ENCODE measurements at regions not wholly inside any gene's neighbourhood (a gene's known extent, or its start where the extent isn't known, plus 50 kb on each side); places are given as distances from the start of the nearest gene placed in this dataset.

DNA sequence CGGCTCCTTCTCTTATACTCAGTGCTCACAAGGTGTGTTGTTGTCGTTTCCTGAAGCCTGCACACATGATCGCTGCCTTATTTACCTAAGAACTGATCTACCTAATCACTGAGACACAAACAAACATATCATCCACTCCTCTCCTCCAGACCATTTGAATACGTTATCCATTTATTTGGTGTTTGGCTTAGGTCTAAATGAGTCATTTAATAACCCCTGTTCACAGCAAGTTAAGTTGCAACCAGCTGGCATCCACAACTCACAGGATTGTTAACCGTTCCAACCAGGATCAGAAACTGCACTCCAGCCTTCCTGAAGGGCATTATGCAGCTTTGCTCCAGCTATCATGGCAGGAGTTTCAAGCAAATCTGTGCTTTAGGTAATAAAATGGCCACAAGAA, 511.1 kb upstream of the MAP3K7 start:
- H4K20me1 ChIP-seq (ENCODE audit: insufficient read depth): no peaks in the 10 kb centered on the region
- no peak overlapping the region for H3K27ac ChIP-seq (ENCODE audit: low read length)
- no peak for TF ChIP-seq RAD21 (conservative IDR thresholded peaks at IDR 0.05)
- H3K4me3 ChIP-seq (ENCODE audit: low read length): no peak overlapping the region
- no peaks in the 10 kb centered on the region for H3K9me2 ChIP-seq (ENCODE audit: insufficient read depth, low read length)
- H3K79me2 ChIP-seq (replicated peaks; ENCODE audit: insufficient read depth, low read length): no peaks in the 10 kb centered on the region
- H3K36me3 ChIP-seq (ENCODE audit: insufficient read depth, low read length): no peaks in the 10 kb centered on the region
- H3K27me3 ChIP-seq (ENCODE audit: insufficient read depth, low read depth, low read length): no peaks in the 10 kb centered on the region
- H3K4me2 ChIP-seq (ENCODE audit: low read length): no peak overlapping the region
- H3F3A ChIP-seq (ENCODE audit: insufficient read depth, low read length, poor library complexity, severe bottlenecking): no peaks in the 10 kb centered on the region
- no peak overlapping the region for H2AFZ ChIP-seq (ENCODE audit: low read depth, low read length)
- no peak overlapping the region for H3K9ac ChIP-seq (ENCODE audit: low read length)
- no peaks in the 10 kb centered on the region for H3K9me3 ChIP-seq (ENCODE audit: low read length)

DNA sequence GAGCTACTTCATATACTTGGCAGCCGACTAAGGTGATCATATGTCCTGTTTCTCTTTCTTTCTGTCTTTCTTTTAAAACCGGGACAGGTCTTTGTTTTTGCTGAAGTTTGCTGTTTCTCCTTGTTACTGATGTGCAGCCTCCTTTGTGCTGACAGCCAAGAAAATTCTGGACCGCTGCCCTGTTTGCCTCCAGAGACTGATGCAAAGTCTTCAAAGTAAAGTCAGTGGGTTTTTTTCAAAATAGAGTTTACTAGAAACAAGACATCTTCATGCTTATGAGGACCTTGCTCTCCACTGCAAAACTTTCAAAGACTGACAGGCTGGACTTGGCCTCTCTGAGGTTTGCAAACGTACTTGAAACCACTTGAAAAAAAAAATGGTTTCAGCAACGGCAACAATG, 510.5 kb upstream of the MAP3K7 start:
- Histone ChIP-seq H4K20me1 (ENCODE audit: insufficient read depth) (no peaks in the 10 kb centered on the region), H3K27ac (ENCODE audit: low read length) (no peak overlapping the region), H3K36me3 (ENCODE audit: insufficient read depth, low read length) (no peaks in the 10 kb centered on the region), H3K79me2 (replicated peaks; ENCODE audit: insufficient read depth, low read length) (no peaks in the 10 kb centered on the region), H3K27me3 (ENCODE audit: insufficient read depth, low read depth, low read length) (no peaks in the 10 kb centered on the region), H3K9me3 (ENCODE audit: low read length) (no peaks in the 10 kb centered on the region), H3K4me3 (ENCODE audit: low read length) (no peak overlapping the region), H2AFZ (ENCODE audit: low read depth, low read length) (no peak overlapping the region), H3F3A (ENCODE audit: insufficient read depth, low read length, poor library complexity, severe bottlenecking) (no peaks in the 10 kb centered on the region), H3K9ac (ENCODE audit: low read length) (no peak overlapping the region), H3K9me2 (ENCODE audit: insufficient read depth, low read length) (no peaks in the 10 kb centered on the region), H3K4me2 (ENCODE audit: low read length) (no peak overlapping the region)
- TF ChIP-seq, protein P1, sequence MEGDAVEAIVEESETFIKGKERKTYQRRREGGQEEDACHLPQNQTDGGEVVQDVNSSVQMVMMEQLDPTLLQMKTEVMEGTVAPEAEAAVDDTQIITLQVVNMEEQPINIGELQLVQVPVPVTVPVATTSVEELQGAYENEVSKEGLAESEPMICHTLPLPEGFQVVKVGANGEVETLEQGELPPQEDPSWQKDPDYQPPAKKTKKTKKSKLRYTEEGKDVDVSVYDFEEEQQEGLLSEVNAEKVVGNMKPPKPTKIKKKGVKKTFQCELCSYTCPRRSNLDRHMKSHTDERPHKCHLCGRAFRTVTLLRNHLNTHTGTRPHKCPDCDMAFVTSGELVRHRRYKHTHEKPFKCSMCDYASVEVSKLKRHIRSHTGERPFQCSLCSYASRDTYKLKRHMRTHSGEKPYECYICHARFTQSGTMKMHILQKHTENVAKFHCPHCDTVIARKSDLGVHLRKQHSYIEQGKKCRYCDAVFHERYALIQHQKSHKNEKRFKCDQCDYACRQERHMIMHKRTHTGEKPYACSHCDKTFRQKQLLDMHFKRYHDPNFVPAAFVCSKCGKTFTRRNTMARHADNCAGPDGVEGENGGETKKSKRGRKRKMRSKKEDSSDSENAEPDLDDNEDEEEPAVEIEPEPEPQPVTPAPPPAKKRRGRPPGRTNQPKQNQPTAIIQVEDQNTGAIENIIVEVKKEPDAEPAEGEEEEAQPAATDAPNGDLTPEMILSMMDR (IDR thresholded peaks at IDR 0.05; ENCODE audit: poor library complexity, severe bottlenecking): no peak

DNA sequence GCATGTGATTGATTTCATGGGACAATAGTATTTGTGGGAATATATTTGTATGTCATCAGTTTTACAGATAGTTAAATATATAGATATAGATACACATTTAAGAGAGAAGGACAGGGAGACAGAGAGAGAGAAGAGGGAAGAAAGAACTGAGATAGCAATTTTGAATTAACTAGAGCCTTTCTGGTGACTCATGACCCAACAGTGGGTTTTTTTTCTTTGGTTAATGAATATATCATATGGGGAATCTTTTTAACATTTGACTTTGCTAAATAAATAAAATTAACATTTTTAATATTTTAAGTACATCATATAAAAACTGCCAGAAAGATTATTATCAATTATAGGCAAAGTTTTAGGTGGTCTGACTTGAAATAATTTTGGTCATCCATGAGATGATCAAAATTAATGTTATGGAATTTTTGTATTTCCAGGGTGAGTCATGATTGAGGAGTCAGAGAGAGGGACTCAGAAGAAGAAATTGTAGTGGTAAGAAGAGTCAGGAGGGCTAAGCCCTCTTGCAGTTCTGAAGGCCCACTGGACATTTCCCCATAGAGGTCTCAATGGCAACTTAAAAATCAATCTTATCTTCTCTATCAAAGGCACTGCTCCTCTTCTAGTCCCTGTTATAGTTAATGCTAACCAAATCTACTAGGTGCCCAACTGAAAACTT, 508.1 kb upstream of the MAP3K7 start:
- Histone ChIP-seq H3K27ac (ENCODE audit: low read length) (no peak overlapping the region), H3K27me3 (ENCODE audit: insufficient read depth, low read depth, low read length) (no peaks in the 10 kb centered on the region), H3K9ac (ENCODE audit: low read length) (no peak overlapping the region), H3K4me3 (ENCODE audit: low read length) (no peak overlapping the region), H4K20me1 (ENCODE audit: insufficient read depth) (no peaks in the 10 kb centered on the region), H3F3A (ENCODE audit: insufficient read depth, low read length, poor library complexity, severe bottlenecking) (no peaks in the 10 kb centered on the region), H2AFZ (ENCODE audit: low read depth, low read length) (no peak overlapping the region), H3K79me2 (replicated peaks; ENCODE audit: insufficient read depth, low read length) (no peaks in the 10 kb centered on the region), H3K9me3 (ENCODE audit: low read length) (no peaks in the 10 kb centered on the region), H3K9me2 (ENCODE audit: insufficient read depth, low read length) (no peaks in the 10 kb centered on the region), H3K4me2 (ENCODE audit: low read length) (no peak overlapping the region), H3K36me3 (ENCODE audit: insufficient read depth, low read length) (no peaks in the 10 kb centered on the region)
- TF ChIP-seq EZH2 (IDR thresholded peaks at IDR 0.05; ENCODE audit: borderline replicate concordance, insufficient read depth, low read length, poor library complexity, severe bottlenecking) (no peak), TAF1 (IDR thresholded peaks at IDR 0.05; ENCODE audit: low read depth) (no peak)

DNA sequence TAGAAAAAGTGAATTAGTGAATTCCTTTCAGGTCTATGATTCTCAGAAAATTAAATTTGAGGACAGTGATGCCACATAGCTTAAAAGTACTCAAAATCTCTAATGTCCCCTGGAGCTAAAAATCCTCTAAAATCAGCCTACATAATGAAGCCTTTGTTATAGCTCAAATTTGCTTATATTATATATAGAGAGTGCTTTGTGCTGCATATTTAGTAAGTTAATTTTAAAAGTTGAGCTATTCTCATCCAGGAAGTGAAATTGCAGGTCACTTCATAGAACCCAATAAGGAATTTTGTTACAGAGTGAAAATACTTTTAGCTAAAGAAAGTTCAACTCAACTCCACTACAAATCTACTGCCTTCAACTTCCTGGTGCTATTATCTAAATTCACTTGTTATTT, 507.5 kb upstream of the MAP3K7 start:
- Histone ChIP-seq H3K4me3 (ENCODE audit: low read length) (no peak overlapping the region), H3K9me2 (ENCODE audit: insufficient read depth, low read length) (no peaks in the 10 kb centered on the region), H3K4me2 (ENCODE audit: low read length) (no peak overlapping the region), H3F3A (ENCODE audit: insufficient read depth, low read length, poor library complexity, severe bottlenecking) (no peaks in the 10 kb centered on the region), H3K27ac (ENCODE audit: low read length) (no peak overlapping the region), H2AFZ (ENCODE audit: low read depth, low read length) (no peak overlapping the region), H3K79me2 (replicated peaks; ENCODE audit: insufficient read depth, low read length) (no peaks in the 10 kb centered on the region), H3K9me3 (ENCODE audit: low read length) (no peaks in the 10 kb centered on the region), H3K36me3 (ENCODE audit: insufficient read depth, low read length) (no peaks in the 10 kb centered on the region), H3K27me3 (ENCODE audit: insufficient read depth, low read depth, low read length) (no peaks in the 10 kb centered on the region), H3K9ac (ENCODE audit: low read length) (no peak overlapping the region), H4K20me1 (ENCODE audit: insufficient read depth) (no peaks in the 10 kb centered on the region)
- no peak for TF ChIP-seq EZH2 (IDR thresholded peaks at IDR 0.05; ENCODE audit: borderline replicate concordance, insufficient read depth, low read length, poor library complexity, severe bottlenecking)
- no peak for TF ChIP-seq RAD21 (conservative IDR thresholded peaks at IDR 0.05)
- TF ChIP-seq, protein P1 (IDR thresholded peaks at IDR 0.05; ENCODE audit: poor library complexity, severe bottlenecking): no peak
- no peak for TF ChIP-seq MXI1 (conservative IDR thresholded peaks at IDR 0.05; ENCODE audit: poor library complexity, severe bottlenecking)
- no peak for TF ChIP-seq TAF1 (IDR thresholded peaks at IDR 0.05; ENCODE audit: low read depth)
- TF ChIP-seq EP300 (conservative IDR thresholded peaks at IDR 0.05; ENCODE audit: poor library complexity, severe bottlenecking): no peak
- TF ChIP-seq, protein P2, sequence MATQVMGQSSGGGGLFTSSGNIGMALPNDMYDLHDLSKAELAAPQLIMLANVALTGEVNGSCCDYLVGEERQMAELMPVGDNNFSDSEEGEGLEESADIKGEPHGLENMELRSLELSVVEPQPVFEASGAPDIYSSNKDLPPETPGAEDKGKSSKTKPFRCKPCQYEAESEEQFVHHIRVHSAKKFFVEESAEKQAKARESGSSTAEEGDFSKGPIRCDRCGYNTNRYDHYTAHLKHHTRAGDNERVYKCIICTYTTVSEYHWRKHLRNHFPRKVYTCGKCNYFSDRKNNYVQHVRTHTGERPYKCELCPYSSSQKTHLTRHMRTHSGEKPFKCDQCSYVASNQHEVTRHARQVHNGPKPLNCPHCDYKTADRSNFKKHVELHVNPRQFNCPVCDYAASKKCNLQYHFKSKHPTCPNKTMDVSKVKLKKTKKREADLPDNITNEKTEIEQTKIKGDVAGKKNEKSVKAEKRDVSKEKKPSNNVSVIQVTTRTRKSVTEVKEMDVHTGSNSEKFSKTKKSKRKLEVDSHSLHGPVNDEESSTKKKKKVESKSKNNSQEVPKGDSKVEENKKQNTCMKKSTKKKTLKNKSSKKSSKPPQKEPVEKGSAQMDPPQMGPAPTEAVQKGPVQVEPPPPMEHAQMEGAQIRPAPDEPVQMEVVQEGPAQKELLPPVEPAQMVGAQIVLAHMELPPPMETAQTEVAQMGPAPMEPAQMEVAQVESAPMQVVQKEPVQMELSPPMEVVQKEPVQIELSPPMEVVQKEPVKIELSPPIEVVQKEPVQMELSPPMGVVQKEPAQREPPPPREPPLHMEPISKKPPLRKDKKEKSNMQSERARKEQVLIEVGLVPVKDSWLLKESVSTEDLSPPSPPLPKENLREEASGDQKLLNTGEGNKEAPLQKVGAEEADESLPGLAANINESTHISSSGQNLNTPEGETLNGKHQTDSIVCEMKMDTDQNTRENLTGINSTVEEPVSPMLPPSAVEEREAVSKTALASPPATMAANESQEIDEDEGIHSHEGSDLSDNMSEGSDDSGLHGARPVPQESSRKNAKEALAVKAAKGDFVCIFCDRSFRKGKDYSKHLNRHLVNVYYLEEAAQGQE (IDR thresholded peaks at IDR 0.05; ENCODE audit: borderline replicate concordance): no peak
- no peak for TF ChIP-seq POLR2AphosphoS5 (IDR thresholded peaks at IDR 0.05)
- TF ChIP-seq SMC3 (conservative IDR thresholded peaks at IDR 0.05; ENCODE audit: poor library complexity): no peak
